ENCODE measurements at regions not wholly inside any gene's neighbourhood (a gene's known extent, or its start where the extent isn't known, plus 50 kb on each side); places are given as distances from the start of the nearest gene placed in this dataset.

DNA sequence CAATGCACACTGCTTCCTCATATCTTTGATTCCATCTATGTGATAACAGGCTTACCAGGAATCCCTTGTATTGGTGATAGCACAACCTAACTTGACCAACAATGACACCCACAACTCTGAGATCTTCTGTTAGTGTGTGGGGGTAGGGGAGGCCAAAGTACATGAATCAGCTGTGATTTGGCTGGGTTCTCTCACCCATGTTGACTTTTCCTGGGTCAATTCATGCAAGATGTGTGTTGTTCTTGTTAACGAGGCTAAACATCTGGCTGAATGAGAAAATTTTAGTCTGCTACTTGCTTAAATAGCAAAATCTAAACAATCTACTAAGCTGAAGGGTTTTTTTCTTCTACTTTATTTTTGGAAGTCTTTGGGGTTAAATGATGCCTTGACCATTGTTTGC is 341.2 kb upstream of the SLC14A2 start:
- peak; percentile 35 for DNase-seq

DNA sequence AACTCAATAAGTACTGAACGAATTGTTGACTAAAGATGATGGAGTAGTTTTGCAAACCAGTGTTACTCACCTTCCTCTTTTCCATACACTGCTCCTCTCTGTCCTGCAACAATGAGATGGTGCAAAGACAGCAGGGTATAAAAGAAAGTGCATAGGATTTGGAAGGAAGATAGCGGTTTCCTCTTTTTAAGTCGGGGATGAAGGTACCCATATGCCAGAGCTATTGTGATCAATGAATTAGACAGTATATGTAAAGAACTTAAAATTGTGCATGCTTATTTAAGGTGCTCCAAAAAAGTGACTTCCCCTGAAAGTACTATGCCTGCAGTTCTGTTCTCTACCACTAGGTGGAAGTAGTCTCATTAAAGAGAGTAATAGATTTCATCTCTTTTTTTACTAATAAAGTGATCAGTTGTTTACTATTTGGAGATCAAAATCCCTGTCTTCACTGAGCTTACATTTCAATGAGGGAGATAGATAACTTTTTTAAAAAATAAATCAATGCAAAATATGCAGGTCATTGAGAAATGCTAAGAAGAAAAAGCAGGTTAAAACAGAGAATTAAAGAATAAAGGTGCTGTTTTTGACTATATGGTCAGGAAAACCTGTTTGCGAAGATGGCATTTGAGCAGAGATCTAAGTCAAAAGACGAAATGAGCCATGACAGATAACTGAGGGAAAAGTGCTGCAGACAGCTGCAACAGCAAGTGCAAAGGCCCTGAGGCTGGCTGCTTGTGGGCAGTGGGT is 339.7 kb upstream of the SLC14A2 start:
- DNase-seq = peak; percentile 63

DNA sequence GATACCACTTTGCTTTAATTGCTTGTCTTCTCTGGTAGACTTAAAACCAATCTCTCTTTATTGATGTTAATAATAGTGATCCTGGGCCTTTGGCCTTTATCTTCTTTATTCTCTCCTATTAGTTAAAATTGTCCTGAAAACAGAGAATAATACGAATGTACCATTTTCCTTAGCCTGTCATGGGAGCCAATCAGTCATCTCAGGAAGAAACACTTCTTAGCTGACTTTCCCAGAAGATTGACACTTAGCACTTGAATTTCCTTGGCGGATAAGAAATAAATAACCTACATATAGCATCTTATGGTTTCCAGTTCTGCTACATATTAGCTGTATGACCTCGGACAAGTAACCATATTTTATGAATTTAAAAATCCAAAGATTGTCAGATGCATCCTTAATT is 338.4 kb upstream of the SLC14A2 start:
- no peak for DNase-seq

DNA sequence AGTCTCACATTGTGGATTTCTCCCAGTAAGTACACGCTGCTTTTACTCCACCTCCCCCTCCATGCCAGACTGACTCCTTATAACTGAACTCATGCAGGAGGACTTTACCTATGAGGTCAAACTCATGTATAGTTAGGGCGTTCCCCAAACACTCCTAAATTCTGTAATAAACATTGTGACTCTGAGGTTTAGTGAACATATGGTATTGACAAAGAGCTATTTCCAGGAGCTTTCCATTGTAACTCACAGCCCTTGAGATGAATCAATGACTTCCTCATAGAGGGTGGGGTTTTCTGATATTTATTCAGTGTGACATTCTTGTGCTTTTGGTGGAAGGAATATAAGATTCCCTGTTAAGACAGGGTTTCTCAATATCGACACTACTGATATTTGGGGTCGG is 337.4 kb upstream of the SLC14A2 start:
- DNase-seq = peak; percentile 96

DNA sequence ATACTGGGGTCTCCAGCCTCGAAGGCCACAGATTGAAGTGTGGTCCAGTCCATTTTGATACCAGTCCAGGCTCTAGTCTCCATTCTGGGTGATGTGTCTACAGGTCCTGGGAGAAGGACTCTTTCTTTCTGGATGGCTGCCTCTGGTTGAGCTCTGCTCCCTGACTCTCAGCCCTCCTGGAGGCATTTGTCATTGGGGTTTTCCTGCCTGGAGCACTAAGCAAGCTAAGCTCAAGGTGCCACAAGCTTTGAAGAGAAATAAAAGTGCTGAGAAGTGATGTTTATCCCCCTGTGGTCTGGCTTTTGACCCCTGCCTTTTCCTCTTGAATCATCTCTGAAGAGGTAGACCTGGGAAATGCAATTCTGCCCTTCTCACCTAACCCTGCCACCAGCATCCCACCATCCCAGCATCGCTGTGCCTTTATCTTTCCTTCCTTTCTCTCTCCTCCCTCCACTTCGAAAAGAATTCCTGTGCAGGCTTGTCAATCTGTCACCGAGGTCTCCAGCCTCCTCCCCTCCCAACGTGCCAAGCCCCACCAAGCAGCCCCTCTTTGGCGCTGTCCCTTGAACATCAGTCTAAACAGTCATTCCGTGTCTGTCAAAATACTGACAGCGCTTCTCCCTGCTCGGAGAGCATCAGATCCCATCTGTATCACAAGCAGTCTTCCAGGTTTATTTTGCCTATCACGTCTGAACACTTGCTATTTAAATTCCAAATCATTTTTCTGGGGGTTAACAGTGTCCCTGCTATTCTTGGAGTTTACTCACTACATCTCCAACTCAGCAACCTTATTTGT is 334.6 kb upstream of the SLC14A2 start:
- no peak for DNase-seq

DNA sequence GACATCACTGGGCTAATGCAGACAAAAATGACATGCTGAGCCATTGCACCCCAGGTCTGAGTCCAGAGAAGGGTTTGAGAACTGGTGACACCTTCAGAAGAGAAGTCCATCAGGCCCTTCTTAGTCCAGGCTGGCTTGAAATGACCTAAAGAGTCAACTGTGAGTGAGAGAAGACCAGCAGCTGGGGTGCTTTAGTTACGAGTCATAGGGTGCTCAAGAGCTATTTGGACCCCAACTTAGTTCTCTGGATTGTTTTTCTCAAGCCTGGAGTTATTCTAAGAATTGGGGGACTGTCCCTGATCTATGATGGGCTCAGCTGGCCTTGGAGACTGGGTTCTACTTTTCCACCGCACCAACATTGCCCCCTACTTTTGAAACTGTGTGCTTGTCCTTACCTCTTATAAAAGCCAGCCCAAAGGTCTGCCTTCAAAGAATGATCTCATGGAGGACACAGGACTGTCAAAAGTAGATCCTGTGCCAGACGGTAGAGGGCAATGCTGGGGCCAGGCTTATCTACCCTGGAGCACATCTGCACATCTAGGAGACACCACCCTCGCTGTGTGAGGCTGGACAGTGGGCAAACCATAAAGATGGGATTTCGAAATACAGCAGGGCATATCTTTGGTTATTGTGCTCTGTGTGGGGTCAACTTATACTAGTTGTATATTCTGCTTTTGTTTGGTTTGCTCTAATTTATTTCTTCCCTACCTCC is 333.0 kb upstream of the SLC14A2 start:
- DNase-seq = no peak

DNA sequence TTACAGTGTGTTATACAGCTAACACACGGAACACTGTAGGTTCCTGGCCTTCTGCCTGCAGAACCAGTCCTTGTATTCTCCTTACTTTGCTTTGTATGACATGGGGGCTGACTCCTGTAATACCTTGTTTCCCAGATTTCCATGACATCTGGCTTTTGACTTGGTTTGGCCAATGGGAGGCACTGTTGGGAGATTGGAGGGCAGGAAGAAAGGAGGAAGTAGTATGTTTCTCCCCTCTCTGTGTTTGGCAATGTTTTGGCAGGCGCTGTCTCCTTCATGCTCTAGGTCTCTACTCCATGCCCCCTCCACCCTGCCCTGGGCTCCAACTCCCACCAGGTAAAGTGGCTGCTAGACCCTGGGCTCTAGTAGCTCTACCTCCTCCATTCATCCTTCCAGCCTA is 331.1 kb upstream of the SLC14A2 start:
- peak; percentile 54 for DNase-seq

DNA sequence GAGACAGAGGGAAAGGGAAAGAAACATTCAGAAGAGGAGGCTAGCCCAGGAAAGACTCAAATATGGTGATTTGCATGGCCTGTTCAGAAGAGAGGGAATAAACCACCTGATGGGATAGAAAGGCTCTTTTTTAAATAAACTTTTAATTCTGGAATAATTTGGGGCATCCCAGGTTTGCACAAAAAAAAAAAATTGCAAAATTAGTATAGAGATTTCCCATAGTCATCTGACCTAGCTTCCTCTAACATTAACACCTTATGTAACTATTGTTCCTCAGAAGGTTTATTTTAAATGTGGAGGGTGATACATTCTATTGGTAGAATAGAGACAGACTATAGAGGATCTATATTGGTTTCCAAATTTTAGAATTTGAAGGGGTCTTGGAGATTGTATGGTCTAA is 330.4 kb upstream of the SLC14A2 start:
- DNase-seq = no peak

DNA sequence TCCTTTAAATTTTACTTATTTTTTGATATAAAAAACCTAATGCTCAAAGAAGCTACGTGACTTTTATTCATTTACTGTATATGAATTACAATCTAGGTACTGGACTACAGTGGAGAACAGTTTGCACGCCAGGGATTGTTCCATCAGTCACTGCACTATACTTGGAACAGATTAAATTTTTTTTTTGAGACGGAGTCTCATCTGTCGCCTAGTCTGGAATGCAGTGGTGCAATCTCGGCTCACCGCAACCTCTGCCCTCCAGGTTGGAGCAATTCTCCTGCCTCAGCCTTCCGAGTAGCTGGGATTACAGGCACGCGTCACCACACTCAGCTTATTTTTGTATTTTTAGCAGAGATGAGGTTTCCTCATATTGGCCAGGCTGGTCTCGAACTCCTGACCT is 330.0 kb upstream of the SLC14A2 start:
- DNase-seq = no peak

DNA sequence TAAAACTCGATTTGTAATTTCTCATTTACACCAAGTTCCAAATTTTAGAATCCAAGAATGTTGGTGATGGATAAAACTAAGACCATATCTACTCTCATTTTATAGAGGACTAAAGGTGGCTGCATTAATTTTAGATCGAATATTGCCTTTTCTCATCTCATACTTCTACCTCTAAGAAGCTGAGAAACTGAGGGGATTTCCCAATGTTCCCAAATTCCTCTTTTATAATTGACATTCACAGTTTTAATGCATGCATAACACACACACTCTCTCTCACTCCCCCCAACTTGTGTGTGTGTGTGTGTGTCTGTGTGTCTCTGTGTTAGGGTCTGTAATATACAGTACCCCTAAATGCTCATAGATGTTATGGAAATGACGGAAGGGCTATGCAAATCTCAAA is 328.8 kb upstream of the SLC14A2 start:
- DNase-seq = no peak

DNA sequence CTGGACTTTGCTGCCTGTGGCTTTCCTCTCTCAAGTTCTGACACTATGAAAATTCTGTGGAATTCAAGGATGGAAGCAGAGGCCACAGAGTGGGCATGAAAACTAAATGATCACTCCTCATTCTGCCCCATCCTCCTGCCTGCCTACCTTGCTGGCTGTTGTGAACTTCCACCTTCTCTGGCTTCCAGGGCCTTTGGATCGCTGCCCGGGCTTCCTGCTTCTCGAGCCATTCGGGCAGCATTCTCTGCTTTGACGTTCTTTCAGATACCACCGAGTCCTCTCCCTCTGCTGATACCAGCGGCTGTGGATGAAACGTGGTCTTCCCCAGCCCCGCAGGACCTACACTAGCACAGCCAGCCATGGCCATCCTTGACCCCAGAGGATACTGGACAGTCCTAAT is 327.7 kb upstream of the SLC14A2 start:
- no peak for DNase-seq

DNA sequence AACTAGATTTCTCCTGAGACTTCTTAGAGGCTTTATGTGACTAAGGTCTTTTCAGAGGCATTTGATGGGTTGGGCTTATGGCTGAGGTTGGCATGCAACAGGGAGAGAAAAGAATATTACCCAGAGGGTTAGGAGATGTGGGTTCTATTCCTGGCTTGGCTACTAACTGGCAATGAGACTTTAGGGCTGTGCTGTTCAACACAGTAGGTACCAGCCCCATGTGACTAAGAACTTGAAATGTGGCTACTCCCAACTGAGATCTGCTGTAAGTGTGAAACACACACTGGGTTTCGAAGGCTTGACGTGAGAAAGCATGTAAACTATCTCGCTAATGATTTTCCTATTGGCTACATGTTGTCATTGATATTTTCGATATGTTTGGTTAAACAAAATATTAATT is 324.9 kb upstream of the SLC14A2 start:
- no peak for DNase-seq

DNA sequence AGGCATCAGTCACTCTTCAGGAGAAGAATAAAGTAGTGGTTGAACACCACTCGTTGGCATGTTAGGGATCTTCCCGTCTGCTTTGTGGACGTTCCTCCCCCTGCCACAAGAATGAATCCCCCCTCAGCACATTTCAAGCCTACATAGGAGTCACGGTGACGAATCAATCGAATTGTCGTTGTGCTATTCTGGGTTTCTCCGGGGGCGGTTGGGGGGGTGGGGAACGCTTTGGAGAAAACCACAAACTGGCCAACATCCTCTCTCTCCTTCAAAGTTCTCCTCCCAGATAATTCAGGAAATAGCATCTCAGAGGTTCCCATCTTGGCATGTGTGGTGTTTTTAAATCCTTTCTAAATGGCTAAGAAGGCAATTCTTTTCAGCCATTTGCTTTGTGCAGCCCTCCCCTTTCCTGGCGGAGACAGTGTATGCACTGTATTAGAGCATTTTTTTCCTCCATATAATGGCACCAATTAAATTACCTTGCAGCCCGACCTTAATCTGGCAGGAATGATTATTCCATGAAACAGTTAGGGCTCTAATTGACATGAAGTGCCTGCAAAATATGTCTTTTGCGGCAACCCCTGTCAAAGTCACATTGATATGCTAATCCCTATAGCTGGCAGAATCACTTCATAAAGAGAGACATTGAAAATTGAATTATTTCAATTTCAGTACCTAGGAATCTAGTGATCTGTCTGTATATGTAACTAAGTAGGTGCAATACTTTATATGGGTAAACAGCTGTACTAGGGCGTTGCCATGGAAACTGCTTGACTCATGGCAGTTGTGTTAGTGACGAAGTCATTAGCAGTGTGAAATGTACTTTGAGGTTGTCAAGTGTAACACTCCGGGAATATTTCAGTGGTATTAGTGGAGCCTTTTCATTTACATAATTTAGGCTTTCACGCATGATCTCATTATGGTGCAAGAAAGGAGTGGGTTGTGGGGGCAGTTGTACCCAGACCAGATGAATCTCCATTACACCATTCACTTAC is 323.4 kb upstream of the SLC14A2 start:
- DNase-seq = peak; percentile 59

DNA sequence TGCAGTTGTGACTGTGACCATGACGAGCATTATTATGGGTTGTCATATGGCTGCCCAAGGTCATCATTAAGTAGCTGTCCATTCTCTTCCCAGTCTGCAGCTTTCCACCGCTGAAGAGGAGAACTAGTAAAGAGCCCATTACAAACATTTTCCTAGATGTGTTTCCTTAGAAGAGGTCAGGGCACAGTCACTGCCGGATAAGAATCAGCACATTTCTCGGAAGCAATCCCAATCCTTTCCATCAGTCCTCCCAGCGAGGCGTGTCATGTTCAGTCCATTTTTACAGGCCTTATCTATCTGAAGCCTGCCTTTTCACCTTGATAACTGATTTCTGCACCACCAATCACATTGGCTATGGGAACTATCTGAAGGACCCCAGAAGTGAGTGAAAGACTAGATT is 319.9 kb upstream of the SLC14A2 start:
- no peak for DNase-seq

DNA sequence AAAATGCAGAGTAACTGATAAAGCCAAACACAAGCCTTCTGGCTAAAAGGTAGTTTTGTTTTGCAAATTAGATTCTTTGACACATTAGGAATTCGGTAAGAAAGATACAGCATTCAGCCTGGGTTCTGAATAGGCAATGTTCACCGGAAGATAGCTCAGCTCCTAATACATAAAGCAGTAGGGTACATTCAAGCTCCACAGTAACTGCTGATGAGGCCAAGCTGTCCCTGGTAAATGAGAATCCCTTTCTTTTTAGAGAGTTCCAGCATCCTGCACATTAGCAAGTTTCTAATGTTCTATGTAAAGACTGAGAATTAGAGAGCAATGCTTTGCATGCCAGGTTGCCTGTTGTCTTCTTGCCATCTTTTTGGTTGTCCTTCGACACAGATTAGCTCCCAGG is 316.3 kb upstream of the SLC14A2 start:
- no peak for DNase-seq

DNA sequence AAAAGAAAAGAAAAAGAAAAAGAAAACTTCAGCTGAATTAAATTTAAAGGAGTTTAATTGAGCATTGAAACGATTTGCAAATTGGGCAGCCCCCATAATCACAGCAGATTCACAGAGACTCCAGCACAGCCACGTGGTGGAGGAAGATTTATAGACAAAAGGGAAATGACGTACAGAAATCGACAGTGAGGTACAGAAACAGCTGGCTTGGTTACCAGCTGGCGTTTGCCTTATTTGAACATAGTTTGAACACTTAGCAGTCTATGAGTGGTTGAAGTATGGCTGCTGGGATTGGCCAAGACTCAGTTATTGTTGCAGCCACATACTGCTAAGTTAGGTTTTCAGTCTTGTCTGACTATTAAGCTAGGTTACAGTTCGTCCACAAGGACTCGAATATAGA is 312.2 kb upstream of the SLC14A2 start:
- DNase-seq = no peak

DNA sequence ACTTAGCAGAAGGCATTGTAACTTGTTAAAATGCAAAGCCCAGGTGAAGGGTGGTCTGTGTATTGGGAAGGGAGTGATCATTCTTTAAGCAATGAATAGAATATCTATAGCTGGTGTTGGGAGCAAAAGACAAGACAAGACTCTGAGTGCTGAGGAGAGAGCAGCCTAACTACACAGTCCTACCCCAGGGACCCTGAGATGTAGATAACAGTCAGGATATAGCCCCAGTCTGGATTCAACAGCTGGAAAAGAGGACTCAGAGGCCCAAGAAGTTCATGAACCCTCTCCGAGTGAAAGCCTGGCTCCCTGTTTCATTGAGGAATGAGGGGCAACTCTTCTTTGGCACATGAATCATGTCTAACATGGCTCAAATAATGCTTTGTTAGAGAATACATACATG is 310.7 kb upstream of the SLC14A2 start:
- no peak for DNase-seq

DNA sequence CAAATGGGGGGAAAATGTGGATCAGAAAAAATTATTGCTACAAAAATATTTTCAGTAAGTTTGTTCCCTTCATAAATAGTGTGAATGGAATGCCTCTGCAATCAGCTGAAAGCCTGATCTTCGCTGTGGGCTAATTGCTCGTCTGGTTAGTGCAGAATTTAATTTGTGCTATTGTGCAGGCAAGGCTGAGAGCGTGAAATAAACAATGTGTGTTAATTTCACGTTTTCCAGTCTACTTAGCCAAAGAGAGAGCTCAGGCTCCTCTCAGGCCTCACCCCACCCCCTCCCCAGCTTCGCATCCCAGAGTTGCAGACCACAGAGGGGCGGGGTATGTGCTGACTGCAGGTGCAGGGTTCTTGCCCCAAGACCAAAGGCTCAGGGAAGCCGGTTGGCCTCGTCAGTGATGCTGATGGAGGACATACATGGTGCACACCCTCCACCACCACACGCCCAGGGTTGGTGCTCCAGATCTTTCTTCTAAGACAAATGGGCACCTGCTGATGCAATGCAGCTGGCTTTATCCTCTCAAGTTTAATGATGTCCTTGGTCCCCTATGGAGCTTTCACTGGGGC is 302.6 kb upstream of the SLC14A2 start:
- DNase-seq = no peak

DNA sequence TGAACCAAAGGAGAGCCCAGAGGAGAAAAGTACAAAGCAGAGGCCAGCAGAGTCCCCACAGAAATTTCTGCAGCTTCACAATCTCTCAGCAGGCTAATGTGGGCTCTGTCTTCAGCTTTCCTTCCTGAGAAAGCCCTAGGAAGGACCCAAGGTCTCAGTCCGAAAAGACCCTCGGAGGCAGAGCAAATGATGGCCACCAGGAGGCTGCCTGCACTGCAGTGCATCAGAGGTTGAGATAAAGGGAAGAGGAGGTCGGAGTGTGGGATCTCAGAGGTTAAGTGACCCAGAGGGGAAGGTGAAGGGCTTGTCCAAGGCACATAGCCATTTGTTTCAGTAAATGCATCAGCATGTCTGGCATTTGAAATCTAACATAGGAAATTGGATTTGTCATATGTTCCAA is 299.1 kb upstream of the SLC14A2 start:
- no peak for DNase-seq

DNA sequence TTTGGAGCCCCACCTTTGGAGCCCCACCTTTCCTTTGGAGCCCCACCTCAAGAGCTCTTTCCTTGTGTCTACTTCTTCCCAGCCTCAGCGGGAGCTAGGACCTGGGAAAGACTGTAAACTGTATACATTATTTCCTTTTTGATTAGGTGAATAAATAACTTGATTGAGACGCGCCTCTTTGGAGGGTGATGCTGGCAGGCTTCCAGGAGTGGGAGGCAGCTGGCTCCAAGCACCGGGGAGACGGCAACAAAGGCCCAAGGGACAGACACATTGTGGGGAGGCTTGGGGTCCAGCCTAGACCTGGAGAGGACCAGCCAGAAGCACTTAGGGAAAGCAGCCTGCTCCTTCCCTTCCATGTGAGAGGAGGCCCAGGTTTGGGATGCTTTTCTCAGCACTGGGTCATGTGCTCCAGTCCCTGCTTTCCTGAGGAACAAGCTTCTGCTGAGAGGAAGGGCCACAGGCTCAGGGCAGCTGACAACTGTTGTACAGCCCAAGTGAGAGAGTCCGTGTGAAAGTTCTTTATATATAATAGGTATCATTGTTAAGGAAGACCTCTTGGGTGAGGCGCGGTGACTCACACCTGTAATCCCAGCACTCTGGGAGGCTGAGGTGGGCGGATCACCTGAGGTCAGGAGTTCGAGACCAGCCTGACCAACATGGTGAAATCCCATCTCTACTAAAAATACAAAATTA is 297.2 kb upstream of the SLC14A2 start:
- peak; percentile 79 for DNase-seq

DNA sequence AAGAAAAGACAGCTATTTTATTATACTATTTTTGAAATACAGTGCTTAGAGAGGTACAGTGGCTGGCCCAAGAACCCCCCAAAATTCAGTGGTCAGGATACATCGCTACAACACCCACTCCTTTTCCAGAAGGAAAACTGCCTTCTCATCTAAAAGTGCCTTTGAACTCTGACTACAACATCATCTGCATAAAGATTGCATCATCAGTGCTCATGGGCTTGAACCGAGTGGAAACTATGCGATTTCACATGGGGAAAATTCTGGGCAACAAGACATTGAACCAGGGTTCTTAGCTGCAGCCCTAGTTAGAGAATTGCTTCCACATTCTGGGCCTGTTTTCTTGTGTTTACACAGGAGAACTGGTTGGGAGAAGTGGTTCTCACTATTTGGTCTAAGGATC is 294.6 kb upstream of the SLC14A2 start:
- DNase-seq = no peak

DNA sequence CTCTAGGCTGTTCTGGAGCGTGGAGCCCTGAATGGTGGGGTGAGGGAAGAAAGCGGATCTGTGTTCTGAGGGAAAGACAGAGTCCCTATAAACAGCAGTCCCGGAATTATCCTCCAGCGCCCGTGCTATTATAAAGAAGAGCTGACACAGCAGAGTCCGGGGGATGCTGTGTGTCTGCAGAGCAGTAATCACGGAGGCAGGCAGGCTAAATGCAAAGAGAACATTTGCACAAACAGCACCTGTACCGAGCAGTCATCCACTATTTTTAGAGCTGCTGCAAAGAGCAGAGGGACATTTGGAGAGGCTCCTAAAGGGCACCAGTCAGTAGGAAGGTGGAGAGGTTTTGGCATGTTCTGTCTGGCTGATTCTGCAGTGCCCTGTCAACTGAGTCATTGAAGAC is 293.8 kb upstream of the SLC14A2 start:
- DNase-seq = no peak

All from NCI-H69 (cell line).